EH (cell line): ENCODE measurements at regions not wholly inside any gene's neighbourhood (a gene's known extent, or its start where the extent isn't known, plus 50 kb on each side); places are given as distances from the start of the nearest gene placed in this dataset.
"Not testable (repeated sequence)": the region's sequence is repeated elsewhere in the genome, so short reads cannot be mapped to it uniquely, and the experiment has no call there.

Experiments
- DNase-seq: peaks from one replicate; pipeline ENCODE4 v3.0.0-alpha.2; 2015; ENCODE audit warnings: low read depth

DNA sequence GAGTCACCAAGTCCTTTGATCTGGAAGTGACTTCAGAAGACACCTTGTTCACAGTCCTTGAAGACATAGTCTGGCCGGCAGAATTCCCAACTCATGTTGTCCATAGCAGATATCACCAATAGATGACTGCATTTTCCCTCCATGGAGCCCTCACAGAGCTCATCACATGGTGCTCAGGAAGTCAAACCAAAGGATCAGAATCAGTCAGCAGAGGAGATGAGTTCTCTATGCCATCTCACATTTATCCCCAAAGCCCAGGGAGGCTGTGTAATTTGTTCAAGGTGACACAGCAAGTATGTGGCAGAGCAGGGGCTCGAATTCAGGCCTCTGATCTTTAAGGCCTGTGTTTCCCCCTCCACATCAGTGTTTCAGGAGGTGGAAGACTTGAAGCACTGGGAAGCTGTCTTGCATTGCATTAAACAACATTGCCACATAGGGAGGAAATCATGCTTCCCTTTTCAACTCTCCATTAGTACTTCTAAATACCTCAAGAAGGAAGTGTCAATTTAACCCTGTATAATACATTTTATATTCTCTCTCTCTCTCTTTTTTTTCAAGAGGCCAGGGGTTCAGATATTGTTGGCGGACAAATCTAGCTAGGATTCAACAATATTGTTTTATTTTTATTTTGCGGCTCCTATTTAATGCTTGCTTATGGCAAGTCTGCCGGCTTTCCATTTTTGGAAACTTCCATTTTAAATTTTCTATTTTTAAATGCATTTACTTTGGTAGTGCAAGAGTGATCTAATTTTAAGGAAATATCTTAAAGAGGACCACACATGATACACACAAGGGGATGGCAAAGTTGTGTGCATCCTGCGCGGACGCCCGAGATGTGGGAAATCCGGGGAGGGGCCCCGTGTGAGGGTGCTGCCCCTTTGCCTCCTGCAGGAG lies 61.9 kb downstream of the NPIPB5 start:
- not testable (repeated sequence) for DNase-seq

DNA sequence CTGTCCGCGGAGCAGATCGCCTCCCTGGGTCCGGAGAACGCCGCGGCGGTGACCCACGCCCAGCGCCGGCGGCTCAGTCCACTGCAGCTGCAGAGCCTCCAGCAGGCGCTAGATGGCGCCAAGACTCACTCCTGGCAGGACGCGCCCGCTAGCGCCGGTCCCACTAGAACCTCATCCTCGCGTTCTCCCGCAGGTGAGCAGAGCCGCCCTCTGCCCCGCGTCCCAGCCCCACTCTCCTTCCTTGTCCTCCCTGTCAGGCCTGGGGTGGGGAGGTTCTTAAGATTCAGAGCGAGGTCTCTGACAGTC lies 62.5 kb downstream of the NPIPB5 start:
- DNase-seq = not testable (repeated sequence)

DNA sequence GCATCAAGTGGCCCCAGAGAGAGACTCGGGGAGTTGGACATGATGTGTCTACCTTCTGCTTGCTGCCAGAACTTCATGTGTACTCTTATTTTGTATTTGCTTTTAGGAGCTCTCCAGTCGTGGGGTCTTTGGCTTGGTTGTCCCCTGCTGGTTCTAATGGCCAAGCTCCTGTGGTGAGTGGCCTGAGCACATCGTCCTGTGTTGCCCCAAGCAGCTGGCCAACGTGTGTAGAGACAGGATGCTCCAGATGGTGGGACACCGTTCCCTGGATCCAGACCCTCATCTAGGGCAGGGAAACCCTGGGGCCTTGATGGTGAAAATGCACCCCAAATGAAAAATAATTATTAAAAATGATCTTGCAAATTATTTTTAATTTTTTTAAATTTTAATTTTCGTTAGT lies 65.8 kb downstream of the NPIPB5 start:
- DNase-seq = not testable (repeated sequence)

- not testable (repeated sequence) for DNase-seq
Measured at GRCh38 chr16:22583195-22583594, 72.5 kb downstream of the NPIPB5 start.

- not testable (repeated sequence) for DNase-seq
Measured at GRCh38 chr16:22584459-22584858, 73.8 kb downstream of the NPIPB5 start.

- DNase-seq = not testable (repeated sequence)
Measured at GRCh38 chr16:22584941-22585340, 74.2 kb downstream of the NPIPB5 start.

- peak; percentile 85 for DNase-seq
Measured at GRCh38 chr16:22585431-22585830, 74.7 kb downstream of the NPIPB5 start.

DNA sequence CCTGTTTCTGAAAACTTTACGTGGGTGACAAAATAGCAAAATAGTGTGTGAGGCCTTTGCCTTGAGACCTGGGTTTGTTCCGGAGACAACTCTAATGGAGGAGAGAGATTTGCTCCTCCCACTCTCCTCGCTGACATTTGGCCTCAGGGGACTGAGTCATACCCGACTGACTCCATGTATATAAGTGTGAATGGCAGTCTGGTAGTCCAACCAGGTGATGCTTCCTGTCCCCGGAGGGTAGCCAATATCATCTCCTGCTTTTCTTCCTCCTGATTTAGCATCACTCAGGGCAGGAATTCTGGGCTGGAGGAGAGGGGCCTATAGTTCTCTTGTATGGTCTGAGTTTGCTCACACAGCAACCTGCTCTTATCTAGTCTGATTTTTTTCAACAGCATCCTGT lies 76.0 kb downstream of the NPIPB5 start:
- not testable (repeated sequence) for DNase-seq

DNA sequence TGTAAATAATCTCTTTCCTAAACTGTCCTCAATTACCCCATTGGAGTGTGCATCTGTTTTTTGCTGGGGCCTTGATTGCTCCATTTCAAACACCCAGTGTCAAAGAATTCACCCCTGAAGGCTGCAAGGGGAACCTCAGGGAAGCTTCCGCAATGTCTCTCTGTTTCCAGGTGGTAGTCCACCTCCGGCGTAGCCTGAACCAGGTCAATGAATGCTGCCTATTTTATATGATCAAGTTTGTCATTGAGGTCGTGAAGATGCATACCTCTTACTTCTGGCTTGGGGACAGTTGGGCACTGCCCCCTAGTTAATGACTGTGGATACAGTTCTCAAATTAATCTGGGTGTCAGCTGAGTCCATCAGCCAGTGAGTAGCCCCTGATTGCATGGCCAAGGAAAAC lies 79.1 kb downstream of the NPIPB5 start:
- not testable (repeated sequence) for DNase-seq

- not testable (repeated sequence) for DNase-seq
Measured at GRCh38 chr16:22596445-22597045, 85.9 kb downstream of the NPIPB5 start.

DNA sequence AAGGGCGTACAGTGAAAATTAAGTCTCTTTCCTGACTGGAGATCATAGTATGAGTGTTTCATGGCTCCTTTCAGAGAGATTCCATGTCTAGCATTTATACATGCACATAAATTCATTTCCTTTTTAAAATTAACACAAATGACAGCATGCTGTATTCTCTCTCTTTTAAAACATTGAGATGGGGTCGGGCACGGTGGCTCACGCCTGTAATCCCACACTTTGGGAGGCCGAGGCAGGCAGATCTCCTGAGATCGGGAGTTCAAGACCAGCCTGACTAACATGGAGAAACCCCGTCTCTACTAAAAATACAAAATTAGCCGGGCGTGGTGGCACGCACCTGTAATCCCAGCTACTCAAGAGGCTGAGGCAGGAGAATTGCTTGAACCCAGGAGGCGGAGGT lies 93.1 kb downstream of the NPIPB5 start:
- not testable (repeated sequence) for DNase-seq

- not testable (repeated sequence) for DNase-seq
Measured at GRCh38 chr16:22606619-22607018, 95.9 kb downstream of the NPIPB5 start.

- not testable (repeated sequence) for DNase-seq
Measured at GRCh38 chr16:22609798-22610197, 99.1 kb downstream of the NPIPB5 start.

- not testable (repeated sequence) for DNase-seq
Measured at GRCh38 chr16:22611128-22611527, 100.4 kb downstream of the NPIPB5 start.

DNA sequence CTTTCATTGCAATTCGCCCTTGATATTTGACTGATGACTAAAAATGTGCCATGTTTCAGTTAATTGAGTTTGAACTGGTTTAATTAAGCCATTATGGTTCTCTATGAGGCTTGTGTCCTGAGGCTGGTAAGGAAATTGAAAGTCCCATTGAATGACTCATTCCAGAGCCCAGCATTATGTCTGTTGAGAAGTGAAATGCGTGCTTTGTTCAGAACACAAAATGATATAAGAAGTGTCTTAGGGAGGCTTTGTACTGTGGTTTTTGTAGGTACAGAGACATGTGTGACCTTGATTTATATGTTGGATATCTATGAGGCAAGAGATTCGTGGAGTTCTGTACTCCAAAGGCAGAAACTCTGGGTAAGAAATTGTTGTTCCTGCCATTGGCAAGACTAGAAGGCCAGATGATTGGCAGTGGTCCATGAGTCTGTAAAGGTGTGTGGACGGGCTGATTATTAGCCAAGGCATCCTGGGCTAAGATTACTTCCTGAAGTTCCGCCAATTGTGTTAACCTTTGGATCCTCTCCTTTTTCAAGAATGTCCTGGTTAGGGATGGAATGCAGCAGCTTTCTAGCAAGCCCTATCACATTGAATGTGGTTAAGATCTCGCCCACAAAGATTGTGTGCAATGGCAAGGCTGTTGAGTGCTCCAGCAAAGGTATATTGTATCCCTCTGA lies 103.7 kb downstream of the NPIPB5 start:
- DNase-seq = peak; percentile 46

GRCh38 chr16:22618842-22619241 lies 108.2 kb downstream of the NPIPB5 start:
- DNase-seq = no peak

DNA sequence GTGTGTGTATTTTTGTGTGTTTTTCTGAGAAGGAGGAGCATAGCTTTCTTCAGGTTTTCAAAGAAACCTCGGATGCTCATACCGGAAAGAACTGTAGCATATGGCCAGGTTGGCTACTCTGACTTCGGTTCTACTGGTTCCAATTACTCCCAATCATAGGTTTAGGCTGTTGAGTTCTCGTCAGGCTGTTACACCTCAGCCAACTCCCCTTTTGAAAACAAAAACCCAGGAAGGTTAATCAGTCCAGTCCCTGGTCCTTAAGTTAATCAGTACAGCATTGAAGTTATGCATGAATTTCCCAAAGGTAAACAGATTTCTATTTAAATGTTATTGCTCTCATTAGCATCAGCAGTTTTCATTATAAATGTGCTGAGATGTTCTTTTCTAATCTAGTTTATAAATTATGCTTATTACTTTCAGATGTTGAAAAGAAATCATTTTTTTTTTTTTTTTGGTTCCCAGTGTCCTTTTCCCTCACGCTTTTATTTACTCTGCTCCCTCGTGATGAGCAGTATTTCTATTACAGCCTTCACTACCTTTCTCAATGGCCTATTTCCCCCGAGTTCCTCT lies 111.0 kb downstream of the NPIPB5 start:
- DNase-seq = no peak

- DNase-seq = no peak
Measured at GRCh38 chr16:22622703-22623102, 112.0 kb downstream of the NPIPB5 start.

- DNase-seq = peak; percentile 66
Measured at GRCh38 chr16:22623351-22623781, 112.7 kb downstream of the NPIPB5 start.

GRCh38 chr16:22624038-22624799 lies 113.5 kb downstream of the NPIPB5 start:
- no peak for DNase-seq

DNA sequence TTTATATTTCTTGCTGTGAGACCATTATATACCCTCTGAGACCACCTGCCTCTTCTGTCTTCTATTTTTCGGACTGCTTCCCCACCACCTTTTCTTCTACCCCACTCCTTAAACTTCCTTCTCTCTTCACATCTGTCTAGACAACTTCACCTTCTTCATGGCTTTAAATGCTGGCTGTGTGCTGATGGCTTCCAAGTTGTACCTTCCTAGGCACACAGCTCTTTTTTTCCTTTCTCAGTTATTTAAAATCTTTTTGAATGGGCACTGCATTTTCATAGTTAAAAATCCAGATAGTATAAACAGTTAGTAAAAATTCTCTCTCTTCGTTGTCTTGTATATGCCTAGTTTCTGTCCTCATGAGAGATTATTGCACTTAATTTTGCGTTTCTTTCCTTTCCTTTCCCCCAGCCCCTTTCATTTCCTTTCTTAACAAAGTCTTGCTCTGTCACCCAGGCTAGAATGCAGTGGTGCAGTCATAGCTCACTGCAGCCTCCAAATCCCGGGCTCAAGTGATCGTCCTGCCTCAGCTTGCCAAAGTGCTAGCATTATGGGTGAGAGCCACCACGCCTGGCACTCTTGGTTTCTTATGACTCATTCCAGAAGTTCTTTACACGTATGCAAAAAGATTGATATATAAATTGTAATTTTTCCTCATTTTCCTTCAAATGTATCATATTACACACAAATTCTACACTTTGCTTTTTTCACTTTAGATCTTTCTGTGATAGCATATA lies 114.3 kb downstream of the NPIPB5 start:
- no peak for DNase-seq
